Naive thymus-derived CD4-positive, alpha-beta T cell (primary cell): ENCODE measurements at regions not wholly inside any gene's neighbourhood (a gene's known extent, or its start where the extent isn't known, plus 50 kb on each side); places are given as distances from the start of the nearest gene placed in this dataset.

Experiments
- ATAC-seq: fragments of 150-1000 bp; cut with Tn5 transposase; 2 replicates; pipeline ENCODE4 v1.10.0; 2021; ENCODE audit warnings: mild to moderate bottlenecking, moderate library complexity
- CTCF ChIA-PET: fragments of 350-600 bp; sonication (Branson Sonifier 250); formaldehyde crosslinking; loops from one replicate; lab custom pipeline; 2021; ENCODE audit warnings: antibody characterized with exemption; lab: Charles Lee
- POLR2A ChIA-PET: fragments of 350-600 bp; sonication (Branson Sonifier 250); formaldehyde crosslinking; loops from one replicate; lab custom pipeline; 2021; ENCODE audit warnings: antibody characterized with exemption, inconsistent platforms; lab: Charles Lee
- DNase-seq, 9 donors: peaks; one replicate each; pipeline versions ENCODE4 v3.0.0 to v3.0.0-alpha.2; 2020 to 2022; ENCODE audit warnings: mixed read lengths in 1 of 9
- H3K27ac ChIP-seq: one replicate; pipeline ENCODE4 v1.7.0; 2013; ENCODE audit warnings: mild to moderate bottlenecking, low read depth, low read length, moderate library complexity
- H3K27me3 ChIP-seq, 2 donors: one replicate each; pipeline ENCODE4 v1.7.0; 2013; ENCODE audit warnings: low read length in 2 of 2, mild to moderate bottlenecking in 2 of 2, moderate library complexity in 2 of 2; ENCODE audit not compliant: control insufficient read depth in 2 of 2, insufficient read depth in 2 of 2
- H3K36me3 ChIP-seq, 3 experiments: 1 replicate in 2 of 3; 2 replicates in 1 of 3; pipeline ENCODE4 v1.7.0; 2013; ENCODE audit warnings: low read length in 3 of 3, mild to moderate bottlenecking in 3 of 3, moderate library complexity in 1 of 3; ENCODE audit not compliant: insufficient read depth in 3 of 3, control insufficient read depth in 2 of 3
- H3K4me1 ChIP-seq, 2 donors: one replicate each; pipeline ENCODE4 v1.7.0; 2013; ENCODE audit warnings: low read length in 2 of 2, mild to moderate bottlenecking in 2 of 2, moderate library complexity in 1 of 2; ENCODE audit not compliant: control insufficient read depth in 2 of 2, insufficient read depth in 2 of 2
- H3K4me3 ChIP-seq: 2 replicates; pipeline ENCODE4 v1.7.0; 2013; ENCODE audit warnings: mild to moderate bottlenecking, low read length
- H3K9me3 ChIP-seq, 3 experiments: 1 replicate in 2 of 3; 2 replicates in 1 of 3; pipeline ENCODE4 v1.7.0; 2013; ENCODE audit warnings: low read length in 3 of 3; ENCODE audit not compliant: control insufficient read depth in 2 of 3
- H3K27ac Mint-ChIP-seq, 9 donors: one replicate each; pipeline ENCODE4 v1.8.0; 2020 to 2022; ENCODE audit warnings: mixed read lengths in 9 of 9, mild to moderate bottlenecking in 8 of 9, moderate library complexity in 5 of 9, inconsistent platforms in 2 of 9
- H3K27me3 Mint-ChIP-seq, 5 donors: one replicate each; pipeline ENCODE4 v1.8.0; 2021 to 2022; ENCODE audit warnings: mixed read lengths in 5 of 5, mild to moderate bottlenecking in 1 of 5
- H3K36me3 Mint-ChIP-seq, 5 donors: one replicate each; pipeline ENCODE4 v1.8.0; 2020 to 2022; ENCODE audit warnings: mixed read lengths in 5 of 5, mild to moderate bottlenecking in 3 of 5, inconsistent platforms in 1 of 5
- H3K4me1 Mint-ChIP-seq, 7 donors: one replicate each; pipeline ENCODE4 v1.8.0; 2020 to 2022; ENCODE audit warnings: mixed read lengths in 7 of 7, mild to moderate bottlenecking in 3 of 7, inconsistent platforms in 1 of 7
- H3K4me3 Mint-ChIP-seq, 10 donors: one replicate each; pipeline ENCODE4 v1.8.0; 2020 to 2022; ENCODE audit warnings: mild to moderate bottlenecking in 10 of 10, mixed read lengths in 10 of 10, moderate library complexity in 6 of 10, inconsistent platforms in 2 of 10
- H3K9me3 Mint-ChIP-seq, 11 donors: one replicate each; pipeline ENCODE4 v1.8.0; 2020 to 2022; ENCODE audit warnings: mixed read lengths in 11 of 11, mild to moderate bottlenecking in 4 of 11, inconsistent platforms in 1 of 11, moderate library complexity in 1 of 11
- intact Hi-C, 2 donors: fragments of 100-400 bp; cut with micrococcal nuclease; formaldehyde crosslinking; loops; one replicate each; pipeline ENCODE4 v1.15.1; 2023

DNA sequence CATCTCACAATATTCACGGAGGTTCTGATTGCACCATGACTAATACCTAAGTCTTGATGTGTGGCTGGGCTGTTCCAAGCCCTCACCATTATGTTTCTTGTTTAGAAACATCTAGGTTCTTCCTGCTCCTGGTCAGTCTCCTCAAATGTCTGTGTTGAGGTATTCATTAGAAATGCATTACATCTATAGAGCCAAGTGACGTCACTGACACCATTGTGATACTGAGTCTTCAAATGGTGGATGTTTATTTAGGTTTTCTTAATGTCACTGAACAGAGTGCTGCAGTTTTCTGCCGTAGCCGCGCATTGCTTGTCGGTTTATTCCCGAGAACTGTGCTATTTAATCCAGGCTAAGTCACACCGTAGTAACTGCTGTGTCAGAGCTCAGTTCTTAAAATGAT is 142.4 kb upstream of the SPACA7 start:
- Mint-ChIP-seq H3K27me3 (peaks cover 0 to 20% (median 5%) of the 10 kb centered on the region in 5 donors), H3K9me3 (peaks cover 0 to 2% (median 0%) of the 10 kb centered on the region in 11 donors)
- ATAC-seq = no peak

DNA sequence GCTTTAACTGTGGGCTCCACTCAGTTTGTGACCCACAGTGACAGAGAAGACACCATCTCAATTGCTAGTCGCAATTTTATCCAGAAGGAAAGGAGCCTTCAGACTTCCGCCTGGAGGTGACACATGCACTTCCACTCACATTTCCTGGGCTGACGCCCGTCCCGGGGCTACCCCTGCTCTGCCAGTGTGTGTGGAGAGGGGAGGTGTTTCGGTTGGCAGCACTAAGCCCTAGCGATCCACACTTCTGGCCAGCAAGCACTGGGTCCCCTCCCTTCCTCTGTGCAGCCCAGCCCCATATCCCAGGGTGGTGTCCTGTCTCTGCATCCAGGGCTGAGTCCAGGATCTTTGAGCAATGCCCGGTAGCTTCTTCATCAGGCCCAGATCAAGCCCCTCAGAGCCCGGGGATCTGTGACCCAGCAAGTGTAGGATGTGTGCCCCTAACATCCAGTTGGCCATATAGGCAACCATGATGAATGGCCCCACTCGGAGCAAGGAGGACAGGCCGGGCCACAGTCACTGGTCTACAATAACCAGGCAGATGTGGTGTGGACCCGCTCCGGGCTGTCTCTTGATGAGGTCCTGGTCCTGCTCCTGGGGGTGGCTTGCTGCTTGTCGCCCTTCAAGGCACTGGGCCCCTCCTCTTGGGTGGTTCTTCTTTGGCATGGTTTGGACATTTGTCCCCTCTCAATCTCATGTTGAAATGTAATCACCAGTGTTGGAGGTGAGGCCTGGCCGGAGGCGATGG is 141.9 kb upstream of the SPACA7 start:
- H3K27ac ChIP-seq = no peak overlapping the region
- Mint-ChIP-seq H3K4me3 (no peak overlapping the region), H3K36me3 (no peaks in the 10 kb centered on the region), H3K4me1 (peaks cover 0 to 2% (median 0%) of the 10 kb centered on the region in 7 donors), H3K27me3 (peaks cover 0 to 20% (median 5%) of the 10 kb centered on the region in 5 donors), H3K9me3 (peaks cover 0 to 2% (median 0%) of the 10 kb centered on the region in 11 donors), H3K27ac (no peak overlapping the region)
- no peaks in the 10 kb centered on the region for H3K4me1 ChIP-seq
- ATAC-seq = no peak
- no peak overlapping the region for H3K4me3 ChIP-seq
- intact Hi-C loops = no loop called here
- no peaks in the 10 kb centered on the region for H3K27me3 ChIP-seq
- ChIA-PET POLR2A (no interaction called here), CTCF (no interaction called here)
- no peaks in the 10 kb centered on the region for H3K9me3 ChIP-seq
- no peaks in the 10 kb centered on the region for H3K36me3 ChIP-seq
- DNase-seq = no peak

More for the DNA sequence above, 142.4 kb upstream of the SPACA7 start:
- Histone ChIP-seq H3K4me1 (no peaks in the 10 kb centered on the region), H3K36me3 (no peaks in the 10 kb centered on the region), H3K4me3 (no peak overlapping the region), H3K9me3 (no peaks in the 10 kb centered on the region), H3K27ac (no peak overlapping the region), H3K27me3 (no peaks in the 10 kb centered on the region)
- Mint-ChIP-seq H3K4me1 (peaks cover 0 to 2% (median 0%) of the 10 kb centered on the region in 7 donors), H3K36me3 (no peaks in the 10 kb centered on the region), H3K27ac (no peak overlapping the region), H3K4me3 (no peak overlapping the region)
- intact Hi-C loops = no loop called here
- ChIA-PET POLR2A (no interaction called here), CTCF (no interaction called here)
- DNase-seq = no peak

DNA sequence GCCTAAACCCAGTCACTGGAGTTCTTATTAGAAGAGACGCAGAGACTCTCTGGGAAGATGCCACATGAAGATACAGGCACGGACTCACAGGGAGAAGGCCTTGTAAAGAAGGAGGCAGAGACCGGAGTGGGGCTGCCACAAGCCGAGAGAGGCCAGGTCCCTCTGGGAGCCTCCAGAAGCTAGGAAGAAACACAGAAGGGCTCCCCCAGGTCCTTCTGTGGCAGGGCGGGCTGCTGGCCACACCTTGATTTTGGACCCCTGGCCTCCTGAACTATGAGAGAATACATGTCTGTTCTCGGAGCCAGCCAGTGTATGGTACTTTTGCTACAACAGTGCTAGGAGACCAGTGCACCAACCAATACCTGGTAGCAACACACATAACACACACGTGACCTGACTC is 140.1 kb upstream of the SPACA7 start:
- H3K4me1 Mint-ChIP-seq = peaks cover 0 to 2% (median 0%) of the 10 kb centered on the region in 7 donors
- Histone ChIP-seq H3K9me3 (no peaks in the 10 kb centered on the region), H3K27me3 (no peaks in the 10 kb centered on the region), H3K4me3 (no peak overlapping the region), H3K4me1 (no peaks in the 10 kb centered on the region), H3K27ac (no peak overlapping the region), H3K36me3 (no peaks in the 10 kb centered on the region)
- H3K27me3 Mint-ChIP-seq = peaks cover 0 to 27% (median 5%) of the 10 kb centered on the region in 5 donors
- H3K27ac Mint-ChIP-seq = no peak overlapping the region
- POLR2A ChIA-PET = no interaction called here
- CTCF ChIA-PET = no interaction called here
- intact Hi-C loops = no loop called here
- no peaks in the 10 kb centered on the region for H3K36me3 Mint-ChIP-seq
- H3K9me3 Mint-ChIP-seq = peaks cover 0 to 2% (median 0%) of the 10 kb centered on the region in 11 donors
- ATAC-seq = no peak
- no peak overlapping the region for H3K4me3 Mint-ChIP-seq
- DNase-seq = no peak

DNA sequence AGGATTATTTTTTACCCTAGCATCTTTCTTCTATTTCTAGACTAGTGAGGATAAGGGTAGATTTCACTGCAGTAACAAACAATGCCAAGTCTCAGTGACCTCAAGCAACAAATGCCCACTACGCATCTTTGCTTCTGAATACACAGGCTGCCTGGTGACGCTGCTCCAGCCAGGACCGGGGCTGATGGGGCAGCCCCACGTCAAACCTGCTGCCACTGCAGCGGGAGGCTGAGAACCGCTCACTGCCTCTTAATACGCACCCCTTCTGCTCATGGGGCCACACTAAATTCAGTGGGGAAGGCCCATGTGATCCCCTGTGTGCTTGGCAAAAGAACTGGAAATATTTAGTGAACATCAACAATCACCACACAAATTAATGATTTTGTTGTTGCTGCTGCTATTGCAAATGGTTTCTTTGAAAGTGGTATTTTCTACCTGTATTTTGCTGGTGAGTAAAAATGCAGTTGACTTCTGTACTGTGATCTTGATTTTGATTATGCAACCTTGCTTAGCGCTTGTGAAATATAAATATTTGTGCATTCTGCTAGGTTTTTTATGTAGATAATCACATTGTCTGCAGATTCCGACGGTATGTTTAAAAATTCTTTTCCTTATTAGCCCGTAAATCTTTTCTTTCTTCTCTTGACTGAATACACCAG is 139.5 kb upstream of the SPACA7 start:
- H3K4me3 Mint-ChIP-seq = no peak overlapping the region
- ChIA-PET POLR2A (no interaction called here), CTCF (no interaction called here)
- Histone ChIP-seq H3K27me3 (no peaks in the 10 kb centered on the region), H3K4me3 (no peak overlapping the region), H3K27ac (no peak overlapping the region), H3K36me3 (no peaks in the 10 kb centered on the region), H3K4me1 (no peaks in the 10 kb centered on the region), H3K9me3 (no peaks in the 10 kb centered on the region)
- H3K27me3 Mint-ChIP-seq = peaks cover 0 to 27% (median 5%) of the 10 kb centered on the region in 5 donors
- H3K36me3 Mint-ChIP-seq = no peaks in the 10 kb centered on the region
- no peak overlapping the region for H3K27ac Mint-ChIP-seq
- intact Hi-C loops = no loop called here
- peaks cover 0 to 2% (median 0%) of the 10 kb centered on the region in 7 donors for H3K4me1 Mint-ChIP-seq
- ATAC-seq (no peak), DNase-seq (no peak)
- peaks cover 0 to 2% (median 0%) of the 10 kb centered on the region in 11 donors for H3K9me3 Mint-ChIP-seq

DNA sequence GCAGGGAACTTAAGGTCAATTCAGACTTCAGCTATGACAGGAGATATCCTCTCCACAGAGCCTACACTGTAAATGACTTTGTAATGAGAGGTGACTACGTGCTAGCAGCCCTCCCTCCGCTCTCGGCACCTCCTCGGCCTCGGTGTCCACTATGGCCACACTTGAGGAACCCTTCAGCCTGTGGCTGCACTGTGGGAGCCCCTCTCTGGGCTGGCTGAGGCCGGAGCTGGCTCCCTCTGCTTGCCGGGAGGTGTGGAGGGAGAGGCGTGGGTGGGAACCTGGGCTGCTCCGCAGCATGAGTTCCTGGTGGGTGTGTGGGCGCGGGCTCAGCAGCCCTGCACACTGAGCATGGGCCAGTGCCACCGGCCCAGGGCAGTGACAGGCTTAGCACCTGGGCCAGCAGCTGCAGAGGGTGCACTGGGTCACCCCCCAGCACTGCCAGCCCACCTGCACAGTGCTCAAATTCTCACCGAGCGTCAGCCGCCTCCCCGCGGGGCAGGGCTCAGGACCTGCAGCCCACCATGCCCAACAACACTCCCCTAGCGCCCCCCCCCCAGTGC is 137.6 kb upstream of the SPACA7 start:
- Mint-ChIP-seq H3K36me3 (no peaks in the 10 kb centered on the region), H3K9me3 (peaks cover 0 to 2% (median 0%) of the 10 kb centered on the region in 11 donors), H3K4me1 (peaks cover 0 to 2% (median 0%) of the 10 kb centered on the region in 7 donors), H3K27me3 (peaks cover 0 to 27% (median 3%) of the 10 kb centered on the region in 5 donors), H3K4me3 (no peak overlapping the region), H3K27ac (no peak overlapping the region)
- H3K27me3 ChIP-seq = no peaks in the 10 kb centered on the region
- ChIA-PET CTCF (no interaction called here), POLR2A (no interaction called here)
- no peak overlapping the region for H3K27ac ChIP-seq
- DNase-seq (no peak), ATAC-seq (no peak)
- no peaks in the 10 kb centered on the region for H3K9me3 ChIP-seq
- H3K4me1 ChIP-seq = no peaks in the 10 kb centered on the region
- intact Hi-C loops = no loop called here
- no peaks in the 10 kb centered on the region for H3K36me3 ChIP-seq
- no peak overlapping the region for H3K4me3 ChIP-seq

DNA sequence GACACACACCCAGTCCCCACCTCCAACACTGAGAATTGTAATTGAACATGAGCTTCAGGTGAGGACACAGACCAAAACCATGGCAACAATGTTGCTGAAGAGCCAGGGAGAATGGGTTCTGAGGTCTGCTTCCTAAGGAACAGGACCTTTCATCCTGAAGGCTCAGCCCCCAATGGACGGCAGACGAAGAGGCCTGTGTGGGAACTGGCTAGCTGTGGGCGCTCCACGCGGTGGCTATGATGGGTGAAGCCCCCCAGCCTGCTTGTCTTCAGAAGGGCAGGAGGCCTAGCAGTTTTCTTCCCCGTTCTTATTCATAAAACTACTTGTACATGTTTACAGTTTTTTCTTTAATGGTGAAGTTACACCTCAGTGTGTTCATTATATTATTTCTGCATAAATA is 136.1 kb upstream of the SPACA7 start:
- Histone ChIP-seq H3K27ac (no peak overlapping the region), H3K4me1 (no peaks in the 10 kb centered on the region), H3K4me3 (no peak overlapping the region), H3K36me3 (no peaks in the 10 kb centered on the region), H3K27me3 (no peaks in the 10 kb centered on the region), H3K9me3 (no peaks in the 10 kb centered on the region)
- intact Hi-C loops = no loop called here
- DNase-seq = no peak
- Mint-ChIP-seq H3K9me3 (peaks cover 0 to 2% (median 0%) of the 10 kb centered on the region in 11 donors), H3K27me3 (peaks cover 0 to 34% (median 0%) of the 10 kb centered on the region in 5 donors), H3K4me1 (peaks cover 0 to 2% (median 0%) of the 10 kb centered on the region in 7 donors), H3K36me3 (no peaks in the 10 kb centered on the region), H3K27ac (no peak overlapping the region), H3K4me3 (no peak overlapping the region)
- ChIA-PET POLR2A (no interaction called here), CTCF (no interaction called here)
- no peak for ATAC-seq
